ENCODE measurements at regions not wholly inside any gene's neighbourhood (a gene's known extent, or its start where the extent isn't known, plus 50 kb on each side); places are given as distances from the start of the nearest gene placed in this dataset.

GRCh38 chr4:188683571-188683970 is 544.3 kb downstream of the TRIML1 start:
- no peak for TF ChIP-seq POLR2AphosphoS5 (IDR thresholded peaks at IDR 0.05; ENCODE audit: low read depth, low read length)
- no peak for TF ChIP-seq TAF1 (IDR thresholded peaks at IDR 0.05; ENCODE audit: borderline replicate concordance, insufficient read depth, low read length)
- TF ChIP-seq FOXP2 (optimal IDR thresholded peaks at IDR 0.05; ENCODE audit: borderline replicate concordance, extremely low read depth, extremely low read length, insufficient read depth): no peak
- TF ChIP-seq REST (IDR thresholded peaks at IDR 0.05; ENCODE audit: insufficient read depth in 1 of 2, low read depth in 2 of 2, low read length in 2 of 2): no peak

- TF ChIP-seq TAF1 (IDR thresholded peaks at IDR 0.05; ENCODE audit: borderline replicate concordance, insufficient read depth, low read length) (no peak), FOXP2 (optimal IDR thresholded peaks at IDR 0.05; ENCODE audit: borderline replicate concordance, extremely low read depth, extremely low read length, insufficient read depth) (no peak), REST (IDR thresholded peaks at IDR 0.05; ENCODE audit: insufficient read depth in 1 of 2, low read depth in 2 of 2, low read length in 2 of 2) (no peak), POLR2AphosphoS5 (IDR thresholded peaks at IDR 0.05; ENCODE audit: low read depth, low read length) (no peak), SIN3A (IDR thresholded peaks at IDR 0.05; ENCODE audit: borderline replicate concordance, insufficient read depth, low read length) (no peak)
Observed at GRCh38 chr4:188688956-188689355, 549.7 kb downstream of the TRIML1 start.

DNA sequence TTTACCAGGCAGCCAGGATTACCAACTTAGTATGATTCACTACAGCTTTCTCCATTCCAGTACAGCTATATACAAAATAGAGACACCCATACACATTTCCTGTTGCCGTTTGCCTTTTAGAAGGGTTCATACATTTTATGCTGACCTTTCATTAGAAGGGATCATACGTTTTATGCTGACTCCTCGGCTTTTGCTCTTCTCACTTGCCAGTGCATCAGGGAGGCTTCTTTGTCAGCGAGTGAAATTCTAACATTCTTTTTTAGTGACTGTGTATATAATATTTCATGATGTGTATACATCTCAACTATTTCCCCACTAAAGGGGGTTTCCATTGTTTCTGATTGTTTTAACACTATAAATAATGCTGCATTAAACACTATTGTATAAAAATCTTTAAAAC is 552.6 kb downstream of the TRIML1 start:
- no peak for TF ChIP-seq TAF1 (IDR thresholded peaks at IDR 0.05; ENCODE audit: borderline replicate concordance, insufficient read depth, low read length)
- no peak for TF ChIP-seq POLR2AphosphoS5 (IDR thresholded peaks at IDR 0.05; ENCODE audit: low read depth, low read length)
- no peak for TF ChIP-seq FOXP2 (optimal IDR thresholded peaks at IDR 0.05; ENCODE audit: borderline replicate concordance, extremely low read depth, extremely low read length, insufficient read depth)
- no peak for TF ChIP-seq SIN3A (IDR thresholded peaks at IDR 0.05; ENCODE audit: borderline replicate concordance, insufficient read depth, low read length)
- no peak for TF ChIP-seq REST (IDR thresholded peaks at IDR 0.05; ENCODE audit: insufficient read depth in 1 of 2, low read depth in 2 of 2, low read length in 2 of 2)

GRCh38 chr4:188695261-188695660 is 556.0 kb downstream of the TRIML1 start:
- TF ChIP-seq REST (IDR thresholded peaks at IDR 0.05; ENCODE audit: insufficient read depth in 1 of 2, low read depth in 2 of 2, low read length in 2 of 2) (no peak), FOXP2 (optimal IDR thresholded peaks at IDR 0.05; ENCODE audit: borderline replicate concordance, extremely low read depth, extremely low read length, insufficient read depth) (no peak), POLR2AphosphoS5 (IDR thresholded peaks at IDR 0.05; ENCODE audit: low read depth, low read length) (no peak), TAF1 (IDR thresholded peaks at IDR 0.05; ENCODE audit: borderline replicate concordance, insufficient read depth, low read length) (no peak), SIN3A (IDR thresholded peaks at IDR 0.05; ENCODE audit: borderline replicate concordance, insufficient read depth, low read length) (no peak)

DNA sequence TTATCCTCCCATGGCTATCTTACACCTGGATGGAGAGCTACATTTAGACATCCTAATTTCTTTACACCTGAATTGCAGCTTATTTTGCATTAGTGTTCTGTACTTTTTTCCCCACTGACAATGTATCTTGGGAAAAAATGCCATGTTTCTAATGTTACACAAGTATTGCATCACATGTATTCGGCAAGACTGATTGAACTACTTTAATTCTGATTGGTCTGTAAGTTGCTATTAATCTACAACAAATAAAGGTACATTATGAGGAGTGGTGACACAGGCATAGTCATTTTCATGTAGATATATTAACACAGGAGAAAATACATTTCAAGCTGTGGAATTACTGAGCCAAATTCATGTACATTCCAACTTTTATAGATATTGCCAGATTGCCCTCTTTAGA is 558.0 kb downstream of the TRIML1 start:
- TF ChIP-seq POLR2AphosphoS5 (IDR thresholded peaks at IDR 0.05; ENCODE audit: low read depth, low read length) (no peak), FOXP2 (optimal IDR thresholded peaks at IDR 0.05; ENCODE audit: borderline replicate concordance, extremely low read depth, extremely low read length, insufficient read depth) (no peak), SIN3A (IDR thresholded peaks at IDR 0.05; ENCODE audit: borderline replicate concordance, insufficient read depth, low read length) (no peak), TAF1 (IDR thresholded peaks at IDR 0.05; ENCODE audit: borderline replicate concordance, insufficient read depth, low read length) (no peak), REST (IDR thresholded peaks at IDR 0.05; ENCODE audit: insufficient read depth in 1 of 2, low read depth in 2 of 2, low read length in 2 of 2) (no peak)
